HG03575 (cell line): ENCODE measurements at regions not wholly inside any gene's neighbourhood (a gene's known extent, or its start where the extent isn't known, plus 50 kb on each side); places are given as distances from the start of the nearest gene placed in this dataset.

Experiments used
- ATAC-seq: cut with Tn5 transposase; IDR thresholded peaks from one replicate; pipeline ENCODE4 v1.9.1; 2021; ENCODE audit not compliant: unreplicated experiment, insufficient number of reproducible peaks, low FRiP score; ENCODE audit errors: extremely low read depth

DNA sequence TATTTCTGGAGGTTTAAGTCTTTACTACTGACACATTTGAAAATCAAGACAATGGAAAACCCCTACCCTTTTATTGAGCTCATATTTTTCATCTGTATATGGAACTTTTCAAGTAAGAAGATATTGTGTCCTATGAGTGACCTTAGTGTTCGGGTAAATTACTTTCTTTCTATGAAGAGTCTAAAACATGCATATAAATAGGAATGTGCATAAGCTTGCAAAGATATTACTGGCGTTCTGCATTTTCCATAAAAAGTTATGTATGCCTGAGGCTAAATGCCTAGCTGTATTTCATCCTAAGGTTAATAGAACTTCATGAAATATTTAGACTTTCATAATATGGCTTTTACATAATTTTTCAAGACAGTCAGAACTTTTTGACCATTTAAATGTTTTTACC is 495.8 kb upstream of the ADAMTS5 start:
- ATAC-seq, result no peak

DNA sequence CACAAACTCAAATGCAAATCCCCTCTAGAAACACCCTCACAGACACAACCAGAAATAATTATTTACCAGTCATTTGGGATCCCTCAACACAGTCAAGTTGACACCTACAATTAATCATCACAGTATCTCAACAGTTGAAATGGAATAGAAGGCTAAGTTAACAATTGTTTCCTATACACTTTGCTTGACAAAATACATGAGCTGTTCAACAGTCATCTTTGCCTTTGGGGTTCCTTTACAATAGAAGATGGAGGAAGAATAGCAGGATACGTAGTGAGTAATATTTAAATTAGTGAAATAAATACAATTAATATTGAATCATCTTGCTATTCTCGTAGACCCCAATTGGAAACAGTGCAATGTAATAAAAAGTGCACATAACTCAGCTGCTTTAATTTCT is 487.3 kb upstream of the ADAMTS5 start:
- ATAC-seq, result no peak

GRCh38 chr21:27451116-27451515 is 484.2 kb upstream of the ADAMTS5 start:
- no peak for ATAC-seq

DNA sequence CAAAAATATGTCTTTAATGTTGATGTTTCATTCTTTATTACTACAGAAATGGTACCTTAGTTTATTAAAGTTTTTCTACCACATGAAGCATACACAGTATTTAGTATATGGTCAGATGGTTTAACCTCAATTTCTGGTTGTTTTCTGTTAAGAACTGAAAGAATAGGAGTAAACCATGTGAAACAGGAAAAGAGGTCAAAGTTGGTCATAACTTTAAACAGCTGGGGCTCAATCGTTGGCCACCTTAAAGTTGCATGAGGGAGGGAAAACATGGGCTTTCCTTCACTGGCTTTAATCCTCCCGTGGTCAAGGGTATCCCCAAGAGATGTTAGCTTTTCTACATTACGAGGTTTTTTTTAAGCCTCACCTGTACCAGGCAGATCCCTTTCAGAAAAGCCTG is 483.3 kb upstream of the ADAMTS5 start:
- no peak for ATAC-seq

DNA sequence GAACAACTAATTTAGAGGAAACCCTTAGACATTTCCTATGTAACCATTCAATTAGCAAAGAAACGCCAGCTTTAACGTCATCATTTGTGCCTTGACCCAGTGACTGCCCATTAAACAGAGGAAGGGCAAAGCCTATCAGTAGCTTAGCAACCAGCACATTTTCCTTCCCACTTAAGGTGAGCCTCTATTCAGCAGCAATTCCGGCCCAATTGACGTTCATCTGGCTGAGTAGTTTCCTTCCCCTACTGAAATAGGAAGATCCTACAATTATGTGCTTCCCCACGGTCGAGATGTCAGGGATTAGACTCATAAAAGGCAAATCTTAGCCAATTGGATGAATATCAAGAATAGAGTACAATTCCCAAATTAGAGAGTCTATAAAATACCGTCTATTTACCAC is 482.1 kb upstream of the ADAMTS5 start:
- no peak for ATAC-seq

DNA sequence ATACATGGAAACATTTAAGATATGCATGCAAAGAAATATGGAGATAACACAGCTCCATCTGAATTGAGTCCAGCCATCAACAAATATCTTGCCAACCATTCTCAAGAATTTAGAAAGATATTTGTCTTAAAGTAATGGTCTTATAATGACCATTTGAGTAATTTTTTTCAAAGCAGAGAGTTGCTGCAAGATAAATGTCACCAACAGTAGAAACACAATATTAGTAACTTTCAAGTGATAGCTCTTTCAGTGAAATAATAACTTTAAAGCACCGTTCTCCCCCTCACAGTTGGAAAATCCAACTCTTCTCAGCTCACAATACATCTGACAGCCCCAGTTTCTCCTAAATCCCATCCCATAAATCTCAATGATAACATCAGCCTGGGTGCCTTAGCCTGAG is 481.0 kb upstream of the ADAMTS5 start:
- ATAC-seq, result no peak

- no peak for ATAC-seq
Observed at GRCh38 chr21:27429710-27430341, 462.9 kb upstream of the ADAMTS5 start.

DNA sequence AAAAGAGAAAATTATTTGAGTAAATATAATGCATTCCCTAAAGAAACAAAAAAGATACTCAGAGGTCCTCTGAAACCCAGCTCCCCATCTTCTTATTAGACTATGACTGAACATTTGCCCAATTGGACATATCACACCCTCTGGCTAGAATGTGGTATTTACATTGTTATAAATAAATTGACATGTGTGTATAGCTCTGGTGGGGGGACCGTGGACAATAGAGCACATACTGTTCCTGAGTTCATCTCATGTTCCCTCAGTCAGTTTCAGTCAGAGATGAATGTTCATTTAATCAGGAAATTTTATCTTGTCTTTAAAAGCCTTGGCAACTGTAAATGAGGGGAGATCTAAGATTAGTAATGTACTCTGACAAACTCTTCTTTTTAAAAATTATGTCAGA is 459.3 kb upstream of the ADAMTS5 start:
- no peak for ATAC-seq

DNA sequence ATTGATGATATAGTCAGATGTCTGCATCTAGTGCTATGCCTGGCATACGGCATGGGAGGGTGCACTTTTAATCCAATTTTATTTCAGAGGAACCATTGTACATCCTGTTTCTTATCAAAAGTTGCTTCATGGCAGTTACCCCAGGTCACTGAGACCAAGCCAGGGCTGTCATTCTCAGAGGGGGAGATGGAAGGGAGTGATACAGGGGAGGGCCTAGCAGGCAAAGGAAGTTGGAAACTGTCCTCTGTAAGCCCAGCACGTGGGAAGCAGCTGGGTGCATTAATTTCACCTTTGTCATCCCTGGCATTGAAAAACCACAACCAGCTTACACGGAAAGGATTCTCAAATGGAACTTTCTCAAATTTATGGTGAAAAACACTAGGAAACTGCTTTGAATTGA is 458.7 kb upstream of the ADAMTS5 start:
- ATAC-seq, result no peak

DNA sequence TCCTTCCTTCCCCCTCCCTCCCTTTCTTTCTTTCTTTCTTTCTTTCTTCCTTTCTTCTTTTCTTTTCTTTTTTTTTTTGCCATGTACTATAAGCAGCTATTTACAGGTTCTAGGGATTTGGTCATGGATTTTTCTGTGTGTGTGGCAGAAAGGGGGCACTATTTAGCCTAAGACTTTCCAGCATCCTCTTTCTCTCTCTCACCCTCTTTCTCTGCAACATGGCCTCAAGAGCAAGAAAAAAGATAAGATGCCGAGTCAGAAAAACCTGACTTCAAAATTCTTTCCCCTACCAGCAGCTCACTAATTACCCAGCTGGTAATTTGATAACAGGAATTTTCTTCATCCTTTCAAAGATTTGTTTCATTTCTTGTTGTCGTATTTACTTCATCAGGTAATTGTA is 458.3 kb upstream of the ADAMTS5 start:
- ATAC-seq, result no peak

- ATAC-seq, result no peak
Observed at GRCh38 chr21:27424601-27425000, 457.7 kb upstream of the ADAMTS5 start.

GRCh38 chr21:27423906-27424595 is 457.2 kb upstream of the ADAMTS5 start:
- no peak for ATAC-seq

- ATAC-seq, result no peak
Observed at GRCh38 chr21:27423038-27423437, 456.1 kb upstream of the ADAMTS5 start.

DNA sequence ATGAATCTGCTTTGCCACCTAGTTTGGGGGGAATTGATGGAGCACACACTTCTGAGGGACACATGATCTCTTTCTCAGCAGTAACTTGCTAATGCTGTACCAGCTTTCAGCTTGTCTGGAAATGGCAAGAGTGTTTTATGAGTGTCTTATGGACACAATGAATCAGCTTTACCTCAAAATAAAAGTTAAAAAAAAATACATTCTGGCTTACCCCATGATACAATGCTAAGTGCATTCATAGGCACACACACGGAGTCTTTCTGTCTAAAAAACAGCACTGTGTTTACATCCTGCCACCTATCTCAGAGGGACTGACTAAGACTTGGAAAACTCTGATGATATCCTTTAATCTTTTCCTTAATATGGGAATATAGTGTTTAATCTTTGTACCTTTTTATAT is 455.5 kb upstream of the ADAMTS5 start:
- ATAC-seq, result no peak

- no peak for ATAC-seq
Observed at GRCh38 chr21:27421654-27422053, 454.8 kb upstream of the ADAMTS5 start.

- no peak for ATAC-seq
Observed at GRCh38 chr21:27419153-27419552, 452.3 kb upstream of the ADAMTS5 start.

DNA sequence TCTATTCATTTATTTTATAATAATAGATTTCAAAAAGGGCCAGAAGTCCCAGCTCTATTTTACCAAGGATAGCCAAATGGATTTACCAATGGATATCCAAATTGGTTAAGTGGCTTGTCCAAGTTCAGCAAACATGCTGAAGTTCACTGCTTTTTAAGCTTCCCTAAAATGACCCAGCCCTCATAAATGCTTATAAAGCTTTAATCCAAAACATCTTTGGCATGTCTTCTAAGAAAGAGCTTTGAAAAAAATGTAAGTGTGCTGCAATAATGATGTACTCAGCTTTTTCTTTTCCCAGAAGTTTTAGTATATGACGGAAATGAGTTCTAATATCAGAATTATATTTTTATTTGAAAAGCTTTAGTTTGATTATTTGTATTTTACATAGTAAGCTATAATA is 451.5 kb upstream of the ADAMTS5 start:
- no peak for ATAC-seq

- no peak for ATAC-seq
Observed at GRCh38 chr21:27412530-27412929, 445.6 kb upstream of the ADAMTS5 start.

DNA sequence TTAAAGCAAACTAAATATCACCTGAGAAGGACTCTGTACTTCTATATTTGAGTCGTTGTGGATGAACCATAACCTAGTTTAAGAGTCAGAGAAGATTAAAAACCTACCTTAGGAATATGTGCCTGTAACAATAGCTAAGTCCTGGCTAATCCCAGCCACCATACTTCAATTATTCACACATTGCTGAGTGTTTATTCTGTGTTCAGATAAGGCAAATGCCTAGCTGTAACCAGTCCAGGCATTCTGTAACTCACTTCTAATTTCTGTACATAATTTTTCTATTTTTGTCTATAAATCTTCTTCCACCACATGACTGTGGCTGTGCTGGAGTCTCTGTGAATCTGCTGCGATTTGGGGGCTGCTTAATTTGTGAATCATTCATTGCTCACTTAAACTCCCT is 441.9 kb upstream of the ADAMTS5 start:
- ATAC-seq, result no peak

GRCh38 chr21:27407271-27407670 is 440.4 kb upstream of the ADAMTS5 start:
- no peak for ATAC-seq
